ENCODE measurements at regions not wholly inside any gene's neighbourhood (a gene's known extent, or its start where the extent isn't known, plus 50 kb on each side); places are given as distances from the start of the nearest gene placed in this dataset.
"Not testable (repeated sequence)": the region's sequence is repeated elsewhere in the genome, so short reads cannot be mapped to it uniquely, and the experiment has no call there.

- Mint-ChIP-seq H3K4me1 (ENCODE audit: insufficient read depth, unreplicated experiment) (no peaks in the 10 kb centered on the region), H3K27ac (ENCODE audit: low read depth, unreplicated experiment) (no peak overlapping the region), H3K36me3 (ENCODE audit: insufficient read depth, unreplicated experiment) (peaks cover 6% of the 10 kb centered on the region), H3K27me3 (ENCODE audit: insufficient read depth, unreplicated experiment) (no peaks in the 10 kb centered on the region), H3K4me3 (ENCODE audit: unreplicated experiment) (no peak overlapping the region), H3K9me3 (ENCODE audit: unreplicated experiment) (no peaks in the 10 kb centered on the region)
- BruUV-seq (replicated peaks): no TSS peak
- DNase-seq (ENCODE audit: unreplicated experiment): peak; percentile 20
- CTCF ChIA-PET: interaction anchor here (0.9 to 1.3 kb wide), 5 partner anchors 11 to 44 kb away, joined by 3 to 4 read pairs (median 4); no protein-coding TSS in a partner anchor
- intact Hi-C loops (cut with micrococcal nuclease): no loop called here
- TF ChIP-seq CTCF (IDR thresholded peaks at IDR 0.05; ENCODE audit: unreplicated experiment): no peak
- POLR2A ChIA-PET: interaction anchor here (1.8 kb wide), 1 partner anchor 60 kb away, joined by 9 read pairs; the partner anchor contains the start of gene SELENOP
These were observed 59.3 kb upstream of the SELENOP start for GRCh38 chr5:42870882-42871418.

GRCh38 chr5:42868417-42868816 is 56.7 kb upstream of the SELENOP start:
- H3K27ac Mint-ChIP-seq (ENCODE audit: low read depth, unreplicated experiment); H3K4me3 Mint-ChIP-seq (ENCODE audit: unreplicated experiment); H3K27me3 Mint-ChIP-seq (ENCODE audit: insufficient read depth, unreplicated experiment); BruUV-seq (replicated peaks); intact Hi-C loops (cut with micrococcal nuclease); H3K4me1 Mint-ChIP-seq (ENCODE audit: insufficient read depth, unreplicated experiment); DNase-seq (ENCODE audit: unreplicated experiment); POLR2A ChIA-PET; H3K36me3 Mint-ChIP-seq (ENCODE audit: insufficient read depth, unreplicated experiment): not testable (repeated sequence)
- H3K9me3 Mint-ChIP-seq (ENCODE audit: unreplicated experiment): peaks cover 14% of the 10 kb centered on the region
- CTCF ChIA-PET: interaction anchor here (0.7 kb wide), 1 partner anchor 13 kb away, joined by 3 read pairs; no protein-coding TSS in a partner anchor

GRCh38 chr5:42864749-42865148 is 53.1 kb upstream of the SELENOP start:
- H3K9me3 Mint-ChIP-seq (ENCODE audit: unreplicated experiment): peaks cover 14% of the 10 kb centered on the region
- BruUV-seq (replicated peaks): not testable (repeated sequence)

More at GRCh38 chr5:42864749-42865148, 53.1 kb upstream of the SELENOP start:
- H3K27me3 Mint-ChIP-seq (ENCODE audit: insufficient read depth, unreplicated experiment); DNase-seq (ENCODE audit: unreplicated experiment); intact Hi-C loops (cut with micrococcal nuclease); POLR2A ChIA-PET; H3K36me3 Mint-ChIP-seq (ENCODE audit: insufficient read depth, unreplicated experiment); H3K4me3 Mint-ChIP-seq (ENCODE audit: unreplicated experiment); CTCF ChIA-PET; H3K4me1 Mint-ChIP-seq (ENCODE audit: insufficient read depth, unreplicated experiment); H3K27ac Mint-ChIP-seq (ENCODE audit: low read depth, unreplicated experiment): not testable (repeated sequence)
